ENCODE measurements at regions not wholly inside any gene's neighbourhood (a gene's known extent, or its start where the extent isn't known, plus 50 kb on each side); places are given as distances from the start of the nearest gene placed in this dataset.

- FAIRE-seq (no peak), DNase-seq (ENCODE audit: low read depth, low spot score) (no peak)
- no peak overlapping the region for H2AFZ ChIP-seq (ENCODE audit: control insufficient read depth, low read length)
- H3K4me1 ChIP-seq (ENCODE audit: control insufficient read depth, extremely low read depth, insufficient read depth, low read length): no peaks in the 10 kb centered on the region
- no peaks in the 10 kb centered on the region for H3K27me3 ChIP-seq (ENCODE audit: control insufficient read depth, extremely low read depth, insufficient read depth, low read length)
- no peaks in the 10 kb centered on the region for H3K9me3 ChIP-seq (ENCODE audit: control insufficient read depth, low read depth, low read length)
- H3K4me2 ChIP-seq (ENCODE audit: control insufficient read depth, extremely low read depth, insufficient read depth, low read depth, low read length): no peak overlapping the region
- H3K9me1 ChIP-seq (ENCODE audit: control insufficient read depth, extremely low read depth, insufficient read depth, low read length): no peaks in the 10 kb centered on the region
- TF ChIP-seq CTCF (optimal IDR thresholded peaks at IDR 0.05 in 1 of 3, IDR thresholded peaks at IDR 0.05 in 1 of 3, conservative IDR thresholded peaks at IDR 0.05 in 1 of 3; ENCODE audit: extremely low read depth in 1 of 3, insufficient read depth in 2 of 3, low read length in 3 of 3) (no peak), EZH2 (IDR thresholded peaks at IDR 0.05; ENCODE audit: low read length) (no peak)
- H3K79me2 ChIP-seq (ENCODE audit: control insufficient read depth, insufficient read depth, low read length): no peaks in the 10 kb centered on the region
- dilution Hi-C loops (cut with MboI; ENCODE audit: extremely low pct_ligation_motif_present, low sequenced_read_pairs): no loop called here
- no peaks in the 10 kb centered on the region for H3K36me3 ChIP-seq (ENCODE audit: control insufficient read depth in 2 of 2, extremely low read depth in 1 of 2, insufficient read depth in 2 of 2, low read length in 2 of 2)
- no peak overlapping the region for H3K27ac ChIP-seq (ENCODE audit: control insufficient read depth, insufficient read depth, low read length)
- H3K4me3 ChIP-seq (ENCODE audit: control insufficient read depth in 2 of 3, extremely low read depth in 1 of 3, insufficient read depth in 2 of 3, low read depth in 1 of 3, low read length in 3 of 3): no peak overlapping the region
- no peak overlapping the region for H3K9ac ChIP-seq (ENCODE audit: control insufficient read depth, extremely low read depth, insufficient read depth, low read length)
- H4K20me1 ChIP-seq (ENCODE audit: control insufficient read depth, extremely low read depth, insufficient read depth, low read length): no peaks in the 10 kb centered on the region
These were observed 852.2 kb downstream of the EFNA5 start for GRCh38 chr5:106818552-106818951.

GRCh38 chr5:106814961-106815360 is 855.8 kb downstream of the EFNA5 start:
- TF ChIP-seq EZH2 (IDR thresholded peaks at IDR 0.05; ENCODE audit: low read length) (no peak), CTCF (optimal IDR thresholded peaks at IDR 0.05 in 1 of 3, IDR thresholded peaks at IDR 0.05 in 1 of 3, conservative IDR thresholded peaks at IDR 0.05 in 1 of 3; ENCODE audit: extremely low read depth in 1 of 3, insufficient read depth in 2 of 3, low read length in 3 of 3) (no peak)
- no peaks in the 10 kb centered on the region for H3K27me3 ChIP-seq (ENCODE audit: control insufficient read depth, extremely low read depth, insufficient read depth, low read length)
- H3K9me3 ChIP-seq (ENCODE audit: control insufficient read depth, low read depth, low read length): no peaks in the 10 kb centered on the region
- no peaks in the 10 kb centered on the region for H3K4me1 ChIP-seq (ENCODE audit: control insufficient read depth, extremely low read depth, insufficient read depth, low read length)
- FAIRE-seq: no peak
- no peak overlapping the region for H3K4me3 ChIP-seq (ENCODE audit: control insufficient read depth in 2 of 3, extremely low read depth in 1 of 3, insufficient read depth in 2 of 3, low read depth in 1 of 3, low read length in 3 of 3)
- H3K4me2 ChIP-seq (ENCODE audit: control insufficient read depth, extremely low read depth, insufficient read depth, low read depth, low read length): no peak overlapping the region
- H3K9me1 ChIP-seq (ENCODE audit: control insufficient read depth, extremely low read depth, insufficient read depth, low read length): no peaks in the 10 kb centered on the region
- DNase-seq (ENCODE audit: low read depth, low spot score): no peak
- H4K20me1 ChIP-seq (ENCODE audit: control insufficient read depth, extremely low read depth, insufficient read depth, low read length): no peaks in the 10 kb centered on the region
- no peak overlapping the region for H3K9ac ChIP-seq (ENCODE audit: control insufficient read depth, extremely low read depth, insufficient read depth, low read length)
- no peaks in the 10 kb centered on the region for H3K36me3 ChIP-seq (ENCODE audit: control insufficient read depth in 2 of 2, extremely low read depth in 1 of 2, insufficient read depth in 2 of 2, low read length in 2 of 2)
- H2AFZ ChIP-seq (ENCODE audit: control insufficient read depth, low read length): no peak overlapping the region
- no peak overlapping the region for H3K27ac ChIP-seq (ENCODE audit: control insufficient read depth, insufficient read depth, low read length)
- dilution Hi-C loops (cut with MboI; ENCODE audit: extremely low pct_ligation_motif_present, low sequenced_read_pairs): no loop called here
- no peaks in the 10 kb centered on the region for H3K79me2 ChIP-seq (ENCODE audit: control insufficient read depth, insufficient read depth, low read length)
